HG03558 (cell line): ENCODE measurements at regions not wholly inside any gene's neighbourhood (a gene's known extent, or its start where the extent isn't known, plus 50 kb on each side); places are given as distances from the start of the nearest gene placed in this dataset.
"Not testable (repeated sequence)": the region's sequence is repeated elsewhere in the genome, so short reads cannot be mapped to it uniquely, and the experiment has no call there.

Experiments
- ATAC-seq: cut with Tn5 transposase; IDR thresholded peaks from one replicate; pipeline ENCODE4 v1.9.1; 2021; ENCODE audit warnings: moderate number of reproducible peaks; ENCODE audit not compliant: unreplicated experiment; ENCODE audit errors: extremely low read depth

DNA sequence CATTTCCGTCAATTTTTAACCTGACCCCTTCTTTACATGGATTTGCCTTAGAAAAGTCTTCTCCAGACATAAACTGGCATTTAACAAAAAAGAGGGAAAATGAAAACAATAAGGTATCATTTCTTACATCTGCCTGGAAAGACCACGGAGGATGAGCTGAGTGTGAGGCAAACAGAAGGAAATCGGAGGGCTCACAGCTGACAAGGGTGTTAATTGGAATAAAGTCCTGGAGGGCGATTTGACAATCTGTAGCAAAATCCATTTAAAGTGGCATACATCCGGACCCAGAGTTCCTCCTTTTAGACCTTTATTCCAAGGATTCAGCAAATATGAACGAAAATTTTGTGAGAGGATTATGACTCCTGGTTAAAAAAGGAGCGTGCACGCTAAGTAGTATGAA is 179.7 kb upstream of the COPS8 start:
- no peak for ATAC-seq

DNA sequence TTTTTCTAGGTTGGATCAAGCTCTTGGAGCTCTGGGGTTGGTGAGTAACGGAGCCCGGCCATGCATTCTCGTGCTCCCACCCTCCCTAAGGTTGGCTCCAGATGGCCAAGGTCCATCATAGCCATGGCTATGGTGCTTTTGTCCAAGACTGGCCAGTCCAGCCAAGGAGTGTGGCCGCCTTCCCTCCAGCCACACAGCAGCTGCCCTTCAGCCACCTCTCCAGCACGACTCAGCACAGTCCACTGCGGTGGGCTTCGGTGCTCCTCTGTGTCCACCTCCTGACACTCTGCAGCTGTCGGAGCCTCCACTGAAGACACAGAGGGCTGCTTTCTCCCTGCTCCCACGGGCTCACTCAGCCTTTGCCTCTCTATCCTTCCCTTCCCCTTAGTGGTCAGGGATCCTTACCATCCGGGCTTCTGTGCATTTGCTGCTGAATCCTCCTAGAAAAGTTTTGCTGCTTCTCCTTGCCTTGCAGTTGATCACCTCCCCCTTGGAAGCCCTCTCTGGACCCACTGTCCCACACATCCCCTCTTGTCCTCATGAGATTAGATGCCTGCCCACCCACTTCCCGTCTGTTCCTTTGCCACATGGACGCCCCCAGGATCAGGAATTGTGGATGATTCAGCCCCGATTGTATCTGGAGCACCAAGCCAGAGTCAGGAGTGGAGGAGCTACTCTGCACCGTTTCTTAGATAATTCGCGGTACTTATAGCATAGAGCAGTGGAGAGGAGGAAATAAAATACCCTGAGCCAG is 177.1 kb upstream of the COPS8 start:
- no peak for ATAC-seq

GRCh38 chr2:236909193-236909504 is 176.5 kb upstream of the COPS8 start:
- no peak for ATAC-seq

GRCh38 chr2:236909802-236910201 is 175.9 kb upstream of the COPS8 start:
- ATAC-seq, result no peak

DNA sequence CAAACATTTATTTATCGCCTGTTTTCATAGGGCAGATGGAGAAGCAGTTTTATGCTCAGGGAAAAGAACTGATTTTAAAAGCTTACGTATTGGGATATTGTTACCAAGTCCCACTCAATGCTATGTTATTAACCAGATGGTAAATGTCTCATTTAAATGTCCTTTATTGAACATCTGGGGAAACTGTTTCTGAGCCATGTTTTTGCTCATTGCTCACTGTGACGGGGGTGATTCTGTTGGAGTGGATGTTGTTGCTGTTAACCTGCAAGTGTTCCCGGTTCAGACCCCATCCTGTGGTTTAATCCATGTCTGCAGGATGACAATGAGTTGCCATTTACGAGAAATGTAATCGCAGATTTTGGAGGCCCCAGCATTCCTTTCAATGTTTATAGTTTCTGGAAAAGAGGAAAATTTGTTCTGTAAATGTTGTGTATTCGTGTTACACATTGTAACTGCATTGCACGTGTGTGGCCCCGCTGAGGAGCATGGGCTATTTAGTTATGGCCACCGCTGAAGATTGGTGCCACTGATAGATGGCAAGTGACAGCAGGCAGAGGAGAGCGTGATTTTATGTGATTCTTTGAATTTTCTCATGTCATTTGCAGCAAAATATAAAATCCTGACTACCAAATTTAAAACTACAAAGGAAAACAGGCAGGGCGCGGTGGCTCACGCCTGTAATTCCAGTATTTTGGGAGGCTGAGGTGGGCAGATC is 174.8 kb upstream of the COPS8 start:
- ATAC-seq, result no peak

- ATAC-seq, result no peak
Observed at GRCh38 chr2:236912326-236913120, 173.2 kb upstream of the COPS8 start.

- no peak for ATAC-seq
Observed at GRCh38 chr2:236915186-236915585, 170.5 kb upstream of the COPS8 start.

GRCh38 chr2:236915726-236916125 is 170.0 kb upstream of the COPS8 start:
- ATAC-seq, result no peak

GRCh38 chr2:236916181-236916580 is 169.5 kb upstream of the COPS8 start:
- ATAC-seq, result no peak

- ATAC-seq, result no peak
Observed at GRCh38 chr2:236916651-236917050, 169.0 kb upstream of the COPS8 start.

GRCh38 chr2:236917164-236917563 is 168.5 kb upstream of the COPS8 start:
- ATAC-seq, result no peak

DNA sequence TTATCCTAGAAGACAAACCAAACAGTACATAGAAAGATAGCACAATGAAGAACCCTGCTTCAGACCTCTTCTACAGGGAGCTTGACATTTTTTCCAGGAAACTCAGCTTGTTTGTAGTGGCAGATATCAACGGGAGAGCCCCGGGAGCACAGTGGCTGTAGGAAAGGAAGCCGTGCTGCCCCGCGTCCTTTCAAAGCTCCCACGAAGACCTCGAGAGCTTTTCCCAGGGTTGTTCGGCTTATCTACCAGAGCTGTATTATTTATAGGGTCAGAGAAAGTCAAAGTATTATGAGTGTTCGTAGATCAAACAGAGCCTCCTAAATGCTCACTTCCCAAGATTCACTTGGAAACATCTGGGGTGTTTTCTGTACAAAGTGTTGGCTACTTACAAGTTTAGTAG is 167.1 kb upstream of the COPS8 start:
- ATAC-seq, result no peak

GRCh38 chr2:236919209-236919608 is 166.5 kb upstream of the COPS8 start:
- no peak for ATAC-seq

- not testable (repeated sequence) for ATAC-seq
Observed at GRCh38 chr2:236919801-236920379, 165.8 kb upstream of the COPS8 start.

DNA sequence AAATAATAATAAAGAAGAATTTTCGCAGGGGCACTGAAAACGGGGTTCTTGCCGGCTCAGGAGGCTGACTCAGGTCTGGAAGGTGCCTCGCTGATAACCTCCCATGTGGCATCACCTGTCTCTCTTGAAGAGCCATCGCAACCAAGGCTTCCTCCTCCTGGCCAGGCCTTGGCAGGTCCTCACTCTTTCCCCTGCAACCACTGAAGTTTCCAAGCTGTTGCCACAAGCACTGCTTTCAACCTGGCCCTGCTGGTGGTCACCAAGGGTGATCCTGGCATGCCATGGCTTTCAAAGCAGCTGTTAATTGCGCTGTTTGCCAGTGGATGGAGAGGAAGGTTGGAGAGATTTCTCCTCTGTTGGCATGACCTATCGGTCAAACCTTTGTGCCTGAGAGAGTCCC is 163.6 kb upstream of the COPS8 start:
- ATAC-seq, result no peak

- ATAC-seq, result no peak
Observed at GRCh38 chr2:236928380-236929037, 157.2 kb upstream of the COPS8 start.

- ATAC-seq, result no peak
Observed at GRCh38 chr2:236932831-236933361, 152.8 kb upstream of the COPS8 start.

GRCh38 chr2:236934166-236934565 is 151.5 kb upstream of the COPS8 start:
- ATAC-seq, result no peak

DNA sequence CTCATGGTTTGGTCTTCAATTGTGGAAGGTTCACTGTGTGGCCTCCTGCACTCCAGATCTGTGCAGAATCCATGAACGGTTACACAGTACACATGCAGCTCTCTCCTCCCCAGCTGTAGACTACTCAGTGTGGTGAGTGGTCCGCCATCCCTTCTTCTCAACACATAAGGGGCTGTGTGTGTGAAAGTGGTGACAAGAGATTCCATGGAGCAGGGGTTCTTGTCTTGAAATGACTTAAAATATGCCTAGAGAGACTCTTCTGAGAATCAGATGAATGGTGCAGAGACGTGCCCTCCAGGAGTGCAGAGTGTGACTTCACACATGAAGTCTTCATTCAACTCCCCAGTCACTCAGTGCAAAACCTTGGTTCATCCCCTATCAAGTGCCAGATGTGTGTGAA is 151.0 kb upstream of the COPS8 start:
- no peak for ATAC-seq

DNA sequence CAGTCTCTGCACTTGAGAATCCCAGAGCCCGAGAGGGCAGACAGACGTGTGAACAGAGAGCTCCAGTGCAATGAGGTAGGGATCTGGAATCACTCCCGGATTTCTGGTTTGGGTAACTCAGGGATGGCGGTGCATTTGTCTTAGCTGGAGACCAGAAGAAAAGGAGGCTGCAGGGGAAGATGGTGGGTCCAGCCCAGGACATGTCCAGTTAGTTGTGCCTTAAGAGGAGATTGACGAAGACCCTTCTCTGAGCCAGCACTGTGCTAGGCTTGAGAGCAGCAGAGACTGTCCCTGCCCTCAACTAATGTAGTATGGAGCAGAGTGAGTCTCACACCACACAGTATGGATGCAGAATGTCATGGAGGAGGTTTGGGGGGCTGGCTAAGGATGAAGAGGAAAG is 150.6 kb upstream of the COPS8 start:
- no peak for ATAC-seq
